ENCODE measurements at regions not wholly inside any gene's neighbourhood (a gene's known extent, or its start where the extent isn't known, plus 50 kb on each side); places are given as distances from the start of the nearest gene placed in this dataset.

DNA sequence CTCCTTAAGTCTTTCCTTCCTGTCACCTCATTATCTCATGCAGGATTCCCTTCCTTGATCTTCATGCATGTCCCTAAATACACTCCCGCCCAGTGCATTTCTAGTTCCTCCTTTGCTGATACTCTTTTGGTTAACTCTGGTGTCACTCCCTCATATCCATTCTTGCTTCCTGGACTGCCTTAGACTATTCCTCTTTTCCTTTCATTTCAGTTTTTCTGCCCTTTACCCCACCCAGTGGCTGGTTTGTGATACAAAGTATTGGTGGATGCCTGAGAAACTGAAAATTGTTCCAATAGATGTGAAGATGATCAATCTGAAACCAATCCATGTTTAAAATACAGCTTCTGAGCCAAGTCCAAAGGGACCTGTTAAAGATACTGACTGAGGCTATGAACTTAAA lies 553.8 kb upstream of the CAMK1G start:
- H3K27ac ChIP-seq = no peak overlapping the region
- H3K27me3 ChIP-seq = no peaks in the 10 kb centered on the region
- intact Hi-C loops (cut with DNase I) = no loop called here
- TF ChIP-seq, protein P1, sequence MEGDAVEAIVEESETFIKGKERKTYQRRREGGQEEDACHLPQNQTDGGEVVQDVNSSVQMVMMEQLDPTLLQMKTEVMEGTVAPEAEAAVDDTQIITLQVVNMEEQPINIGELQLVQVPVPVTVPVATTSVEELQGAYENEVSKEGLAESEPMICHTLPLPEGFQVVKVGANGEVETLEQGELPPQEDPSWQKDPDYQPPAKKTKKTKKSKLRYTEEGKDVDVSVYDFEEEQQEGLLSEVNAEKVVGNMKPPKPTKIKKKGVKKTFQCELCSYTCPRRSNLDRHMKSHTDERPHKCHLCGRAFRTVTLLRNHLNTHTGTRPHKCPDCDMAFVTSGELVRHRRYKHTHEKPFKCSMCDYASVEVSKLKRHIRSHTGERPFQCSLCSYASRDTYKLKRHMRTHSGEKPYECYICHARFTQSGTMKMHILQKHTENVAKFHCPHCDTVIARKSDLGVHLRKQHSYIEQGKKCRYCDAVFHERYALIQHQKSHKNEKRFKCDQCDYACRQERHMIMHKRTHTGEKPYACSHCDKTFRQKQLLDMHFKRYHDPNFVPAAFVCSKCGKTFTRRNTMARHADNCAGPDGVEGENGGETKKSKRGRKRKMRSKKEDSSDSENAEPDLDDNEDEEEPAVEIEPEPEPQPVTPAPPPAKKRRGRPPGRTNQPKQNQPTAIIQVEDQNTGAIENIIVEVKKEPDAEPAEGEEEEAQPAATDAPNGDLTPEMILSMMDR (IDR thresholded peaks at IDR 0.05) = no peak
- DNase-seq (ENCODE audit: low spot score in 2 of 2) = no peak
- no peak overlapping the region for H3K4me3 ChIP-seq
- H3K9me3 ChIP-seq = no peaks in the 10 kb centered on the region
- H3K36me3 ChIP-seq = no peaks in the 10 kb centered on the region
- H3K4me1 ChIP-seq = no peaks in the 10 kb centered on the region

DNA sequence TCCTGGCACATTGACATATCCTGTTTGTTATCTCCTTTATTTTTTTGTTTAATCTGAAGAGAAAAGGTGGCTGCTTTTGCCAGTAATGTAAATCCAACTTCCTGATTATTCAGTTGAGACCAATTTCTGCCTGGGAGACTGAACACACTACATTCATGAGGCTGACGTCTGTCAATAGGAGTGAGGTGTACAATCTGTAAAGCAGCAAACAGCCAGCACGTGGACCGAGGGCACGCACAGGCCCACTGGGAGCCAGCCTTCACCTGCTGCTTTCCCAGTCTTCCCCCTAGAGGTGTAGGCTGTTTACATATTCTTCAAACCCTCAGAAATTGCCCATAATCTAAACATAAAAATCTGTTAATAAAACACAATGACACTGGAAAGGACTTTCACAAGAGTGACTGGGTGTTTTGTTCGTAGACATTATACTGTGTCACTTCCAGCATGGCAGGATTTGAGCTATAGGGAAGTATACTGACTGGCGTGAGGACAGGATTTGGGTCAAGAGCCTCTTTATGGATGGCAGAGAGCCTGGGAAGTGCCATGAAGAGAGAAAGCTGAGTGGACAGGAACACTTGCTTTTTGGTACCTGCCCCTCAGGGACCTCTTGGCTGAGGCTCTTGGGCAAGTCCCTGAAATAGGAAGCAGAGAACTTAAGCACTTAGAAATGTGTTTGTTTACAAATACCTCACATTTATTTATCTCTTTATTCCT lies 552.9 kb upstream of the CAMK1G start:
- H3K9me3 ChIP-seq = no peaks in the 10 kb centered on the region
- H3K4me1 ChIP-seq = no peaks in the 10 kb centered on the region
- H3K4me3 ChIP-seq = no peak overlapping the region
- H3K36me3 ChIP-seq = no peaks in the 10 kb centered on the region
- H3K27me3 ChIP-seq = no peaks in the 10 kb centered on the region
- intact Hi-C loops (cut with DNase I) = no loop called here
- TF ChIP-seq, protein P1 (IDR thresholded peaks at IDR 0.05) = no peak
- no peak for DNase-seq (ENCODE audit: low spot score in 2 of 2)
- no peak overlapping the region for H3K27ac ChIP-seq

DNA sequence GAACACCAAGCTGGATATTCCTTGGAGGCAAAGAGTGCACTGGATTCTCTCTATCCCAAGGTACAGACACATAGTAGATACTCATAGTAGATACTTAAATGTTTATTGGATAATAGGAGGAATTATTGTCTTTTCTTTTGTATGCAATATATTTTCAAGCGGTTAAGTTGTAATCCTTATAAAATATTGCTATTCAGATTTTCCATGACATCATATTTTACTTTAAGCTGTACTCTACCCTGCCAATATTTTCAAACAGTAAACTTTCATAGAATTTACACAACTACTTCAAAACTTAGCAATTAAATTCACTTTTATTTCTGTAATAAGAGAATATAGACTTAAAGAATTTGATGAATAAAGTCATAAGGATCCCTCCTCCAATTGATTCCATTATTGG lies 546.5 kb upstream of the CAMK1G start:
- Histone ChIP-seq H3K36me3 (no peaks in the 10 kb centered on the region), H3K4me3 (no peak overlapping the region), H3K9me3 (no peaks in the 10 kb centered on the region), H3K27ac (no peak overlapping the region), H3K27me3 (no peaks in the 10 kb centered on the region), H3K4me1 (no peaks in the 10 kb centered on the region)
- no peak for DNase-seq (ENCODE audit: low spot score in 2 of 2)
- TF ChIP-seq, protein P1 (IDR thresholded peaks at IDR 0.05) = no peak
- intact Hi-C loops (cut with DNase I) = no loop called here

DNA sequence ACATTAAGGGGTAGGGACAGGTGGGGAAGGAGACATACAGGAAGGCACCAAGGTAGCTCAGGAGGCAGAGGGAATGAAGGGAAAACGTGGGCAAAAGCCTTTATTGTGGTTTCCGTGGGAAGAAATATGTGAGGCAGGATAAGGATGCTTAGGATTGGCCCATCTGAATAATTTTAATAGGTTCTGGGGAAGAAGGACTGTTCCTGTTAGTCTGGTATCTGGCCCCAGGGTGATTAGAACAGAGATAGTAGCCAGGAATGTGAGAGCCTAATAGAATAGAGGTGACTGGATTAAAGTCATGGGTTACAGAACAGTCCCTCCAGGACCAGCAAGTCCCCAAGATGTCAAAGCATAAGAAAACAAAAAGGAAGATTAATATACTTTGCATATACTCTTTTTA lies 545.2 kb upstream of the CAMK1G start:
- intact Hi-C loops (cut with DNase I) = no loop called here
- TF ChIP-seq, protein P1 (IDR thresholded peaks at IDR 0.05) = no peak
- no peaks in the 10 kb centered on the region for H3K9me3 ChIP-seq

DNA sequence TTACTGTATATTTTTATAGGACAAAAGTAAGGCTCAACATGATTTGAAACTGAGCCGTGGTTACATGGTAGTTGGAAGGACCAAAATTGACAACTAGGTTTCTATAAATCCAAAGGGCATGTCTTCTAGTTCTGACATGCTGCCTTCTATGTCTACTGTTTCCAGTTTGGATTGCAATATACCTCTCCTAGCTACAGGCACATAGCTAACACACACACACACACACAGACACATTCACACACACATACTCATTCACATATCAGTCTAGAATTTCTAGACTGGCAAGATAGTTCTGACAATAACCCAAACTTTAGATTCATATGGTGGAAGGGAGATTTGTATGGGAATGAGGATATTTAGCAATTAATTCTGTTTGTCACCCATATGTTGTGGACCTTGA lies 544.8 kb upstream of the CAMK1G start:
- TF ChIP-seq, protein P1 (IDR thresholded peaks at IDR 0.05) = no peak
- intact Hi-C loops (cut with DNase I) = no loop called here
- no peak for DNase-seq (ENCODE audit: low spot score in 2 of 2)
- H3K27ac ChIP-seq = no peak overlapping the region
- H3K27me3 ChIP-seq = no peaks in the 10 kb centered on the region
- no peak overlapping the region for H3K4me3 ChIP-seq
- no peaks in the 10 kb centered on the region for H3K9me3 ChIP-seq
- H3K36me3 ChIP-seq = no peaks in the 10 kb centered on the region
- no peaks in the 10 kb centered on the region for H3K4me1 ChIP-seq

More for the DNA sequence above, 545.2 kb upstream of the CAMK1G start:
- Histone ChIP-seq H3K27ac (no peak overlapping the region), H3K36me3 (no peaks in the 10 kb centered on the region), H3K4me1 (no peaks in the 10 kb centered on the region), H3K4me3 (no peak overlapping the region), H3K27me3 (no peaks in the 10 kb centered on the region)
- no peak for DNase-seq (ENCODE audit: low spot score in 2 of 2)

DNA sequence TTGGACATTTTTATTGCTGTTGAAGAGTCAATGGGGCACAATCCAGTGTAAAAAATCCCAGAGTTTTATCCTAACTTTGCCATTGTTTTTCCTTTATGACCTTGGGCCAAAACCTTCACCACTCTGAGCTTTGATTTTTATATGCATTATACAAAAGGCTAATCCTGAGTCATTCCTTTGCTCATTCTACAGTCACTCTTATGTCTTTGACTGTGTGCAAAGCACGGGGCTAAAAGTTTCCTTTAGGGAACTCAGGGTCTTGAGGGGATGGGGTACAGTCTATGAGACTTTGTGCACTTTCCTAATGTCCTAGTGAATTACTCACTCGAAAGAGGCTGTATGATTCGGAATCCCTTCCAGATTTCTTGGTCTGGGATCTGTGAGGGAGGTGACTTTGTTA lies 543.2 kb upstream of the CAMK1G start:
- no peaks in the 10 kb centered on the region for H3K27me3 ChIP-seq
- no peaks in the 10 kb centered on the region for H3K4me1 ChIP-seq
- TF ChIP-seq, protein P1 (IDR thresholded peaks at IDR 0.05) = no peak
- intact Hi-C loops (cut with DNase I) = no loop called here
- no peak overlapping the region for H3K27ac ChIP-seq
- no peaks in the 10 kb centered on the region for H3K36me3 ChIP-seq
- no peaks in the 10 kb centered on the region for H3K9me3 ChIP-seq
- no peak for DNase-seq (ENCODE audit: low spot score in 2 of 2)
- no peak overlapping the region for H3K4me3 ChIP-seq

Data from ascending aorta (tissue), 2 donors.